CD14-positive monocyte (primary cell): ENCODE measurements at regions not wholly inside any gene's neighbourhood (a gene's known extent, or its start where the extent isn't known, plus 50 kb on each side); places are given as distances from the start of the nearest gene placed in this dataset.

ENCODE experiments used
- DNase-seq, 3 donors: peaks; one replicate each; pipeline ENCODE4 v3.0.0-alpha.2; 2011 to 2022
- H2AFZ ChIP-seq: 2 replicates; pipeline ENCODE4 v1.6.0; 2012; ENCODE audit warnings: mild to moderate bottlenecking, low read depth, low read length, inconsistent platforms; ENCODE audit not compliant: insufficient read depth, poor library complexity, severe bottlenecking
- H3K27ac ChIP-seq, 2 donors: 1 replicate in 1 of 2; 2 replicates in 1 of 2; pipeline ENCODE4 v1.5.1; 2012 to 2013; ENCODE audit warnings: low read length in 2 of 2, control low read depth in 1 of 2, inconsistent platforms in 1 of 2, low read depth in 1 of 2, mild to moderate bottlenecking in 1 of 2
- H3K27me3 ChIP-seq, 2 donors: one replicate each; pipeline versions ENCODE4 v1.6.0 to v1.6.1; 2011 to 2013; ENCODE audit warnings: low read length in 2 of 2; ENCODE audit not compliant: control insufficient read depth in 2 of 2, insufficient read depth in 2 of 2
- H3K36me3 ChIP-seq, 2 donors: replicated peaks in 1 of 2; 1 replicate in 1 of 2; 2 replicates in 1 of 2; pipeline versions ENCODE4 v1.5.1 to v1.6.1; 2012 to 2013; ENCODE audit warnings: low read length in 2 of 2, control low read depth in 1 of 2, inconsistent platforms in 1 of 2, mild to moderate bottlenecking in 1 of 2; ENCODE audit not compliant: insufficient read depth in 2 of 2, control insufficient read depth in 1 of 2
- H3K4me1 ChIP-seq, 2 donors: 1 replicate in 1 of 2; 2 replicates in 1 of 2; pipeline versions ENCODE4 v1.5.1 to v1.6.1; 2012 to 2013; ENCODE audit warnings: low read length in 2 of 2, control low read depth in 1 of 2, inconsistent platforms in 1 of 2, mild to moderate bottlenecking in 1 of 2, moderate library complexity in 1 of 2; ENCODE audit not compliant: insufficient read depth in 2 of 2, control insufficient read depth in 1 of 2
- H3K4me2 ChIP-seq: replicated peaks from 2 replicates; pipeline ENCODE3; 2012; ENCODE audit warnings: low read length, moderate library complexity, mild to moderate bottlenecking; ENCODE audit not compliant: poor library complexity, severe bottlenecking; ENCODE audit errors: extremely low read depth
- H3K4me3 ChIP-seq, 3 experiments: fragments of 200-600 bp in 1 of 3; sonication (generic) in 1 of 3; replicated peaks in 1 of 3; 1 replicate in 2 of 3; 2 replicates in 1 of 3; pipeline ENCODE4 v1.5.1; 2011 to 2013; ENCODE audit warnings: low read length in 3 of 3, mild to moderate bottlenecking in 3 of 3, control low read depth in 2 of 3, low read depth in 2 of 3, inconsistent platforms in 1 of 3, moderate library complexity in 1 of 3
- H3K79me2 ChIP-seq: 2 replicates; pipeline ENCODE4 v1.6.0; 2012; ENCODE audit warnings: mild to moderate bottlenecking, control low read depth, inconsistent platforms, low read length, moderate library complexity; ENCODE audit not compliant: insufficient read depth
- H3K9ac ChIP-seq: 2 replicates; pipeline ENCODE4 v1.6.0; 2017; ENCODE audit warnings: low read length, mild to moderate bottlenecking; ENCODE audit not compliant: insufficient read depth, poor library complexity, severe bottlenecking
- H3K9me3 ChIP-seq, 2 donors: replicated peaks in 1 of 2; 1 replicate in 1 of 2; 2 replicates in 1 of 2; pipeline versions ENCODE4 v1.5.1 to v1.6.1; 2012 to 2013; ENCODE audit warnings: low read length in 2 of 2, control low read depth in 1 of 2; ENCODE audit not compliant: control insufficient read depth in 1 of 2, insufficient read depth in 1 of 2
- H4K20me1 ChIP-seq: 2 replicates; pipeline ENCODE4 v1.6.0; 2012; ENCODE audit warnings: mild to moderate bottlenecking, low read length, control low read depth, moderate library complexity; ENCODE audit not compliant: insufficient read depth
- H3K27ac Mint-ChIP-seq, 7 donors: one replicate each; pipeline ENCODE4 v1.8.0; 2020; ENCODE audit warnings: mild to moderate bottlenecking in 7 of 7, mixed read lengths in 7 of 7, moderate library complexity in 6 of 7, inconsistent platforms in 2 of 7
- H3K27me3 Mint-ChIP-seq, 3 donors: one replicate each; pipeline ENCODE4 v1.8.0; 2021 to 2022; ENCODE audit warnings: low read depth in 3 of 3, mild to moderate bottlenecking in 3 of 3, mixed read lengths in 3 of 3, moderate library complexity in 3 of 3, inconsistent platforms in 1 of 3
- H3K36me3 Mint-ChIP-seq, 2 donors: one replicate each; pipeline ENCODE4 v1.8.0; 2020; ENCODE audit warnings: mixed read lengths in 2 of 2, inconsistent platforms in 1 of 2, mild to moderate bottlenecking in 1 of 2
- H3K4me1 Mint-ChIP-seq: one replicate; pipeline ENCODE4 v1.8.0; 2020; ENCODE audit warnings: mild to moderate bottlenecking, mixed read lengths
- H3K4me3 Mint-ChIP-seq, 2 donors: one replicate each; pipeline ENCODE4 v1.8.0; 2020; ENCODE audit warnings: mild to moderate bottlenecking in 2 of 2, mixed read lengths in 2 of 2, moderate library complexity in 1 of 2
- H3K9me3 Mint-ChIP-seq, 7 donors: one replicate each; pipeline ENCODE4 v1.8.0; 2020 to 2022; ENCODE audit warnings: mixed read lengths in 7 of 7, mild to moderate bottlenecking in 6 of 7, moderate library complexity in 6 of 7, inconsistent platforms in 2 of 7
- WGBS: methylation state at CpG from one replicate; pipeline ENCODE4 v1.1.5; 2013; ENCODE audit warnings: missing lambda C conversion rate; ENCODE audit not compliant: insufficient coverage; 5-methylcytosine and 5-hydroxymethylcytosine counted together
- intact Hi-C, 2 donors: fragments of 100-400 bp; cut with micrococcal nuclease; formaldehyde crosslinking; loops; one replicate each; pipeline versions ENCODE4 v1.15.0 to v1.15.1; 2023
- TF ChIP-seq, protein P1 (sequence below): fragments of 200-600 bp; IDR thresholded peaks from one replicate; pipeline ENCODE4 v1.8.0; 2022; ENCODE audit warnings: antibody characterized with exemption, mild to moderate bottlenecking

- H3K9me3 Mint-ChIP-seq: peaks cover 4 to 11% (median 6%) of the 10 kb centered on the region in 7 donors
- 100% methylated on average over 1 of the region's 3 CpGs for WGBS
- Histone ChIP-seq H3K79me2 (no peaks in the 10 kb centered on the region), H3K9me3 (peaks cover 2 to 3% of the 10 kb centered on the region in 2 donors), H3K4me3 (no peak overlapping the region), H3K27ac (no peak overlapping the region), H3K9ac (no peak overlapping the region), H3K36me3 (no peaks in the 10 kb centered on the region), H4K20me1 (no peaks in the 10 kb centered on the region), H3K4me2 (no peak overlapping the region), H3K4me1 (no peaks in the 10 kb centered on the region), H3K27me3 (no peaks in the 10 kb centered on the region), H2AFZ (no peak overlapping the region)
- no peak overlapping the region for H3K4me3 Mint-ChIP-seq
- no peak for DNase-seq
- intact Hi-C loops: no loop called here
- TF ChIP-seq, protein P1, sequence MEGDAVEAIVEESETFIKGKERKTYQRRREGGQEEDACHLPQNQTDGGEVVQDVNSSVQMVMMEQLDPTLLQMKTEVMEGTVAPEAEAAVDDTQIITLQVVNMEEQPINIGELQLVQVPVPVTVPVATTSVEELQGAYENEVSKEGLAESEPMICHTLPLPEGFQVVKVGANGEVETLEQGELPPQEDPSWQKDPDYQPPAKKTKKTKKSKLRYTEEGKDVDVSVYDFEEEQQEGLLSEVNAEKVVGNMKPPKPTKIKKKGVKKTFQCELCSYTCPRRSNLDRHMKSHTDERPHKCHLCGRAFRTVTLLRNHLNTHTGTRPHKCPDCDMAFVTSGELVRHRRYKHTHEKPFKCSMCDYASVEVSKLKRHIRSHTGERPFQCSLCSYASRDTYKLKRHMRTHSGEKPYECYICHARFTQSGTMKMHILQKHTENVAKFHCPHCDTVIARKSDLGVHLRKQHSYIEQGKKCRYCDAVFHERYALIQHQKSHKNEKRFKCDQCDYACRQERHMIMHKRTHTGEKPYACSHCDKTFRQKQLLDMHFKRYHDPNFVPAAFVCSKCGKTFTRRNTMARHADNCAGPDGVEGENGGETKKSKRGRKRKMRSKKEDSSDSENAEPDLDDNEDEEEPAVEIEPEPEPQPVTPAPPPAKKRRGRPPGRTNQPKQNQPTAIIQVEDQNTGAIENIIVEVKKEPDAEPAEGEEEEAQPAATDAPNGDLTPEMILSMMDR: no peak
- no peak overlapping the region for H3K27ac Mint-ChIP-seq
- H3K36me3 Mint-ChIP-seq: no peaks in the 10 kb centered on the region
- peaks cover 0 to 3% (median 0%) of the 10 kb centered on the region in 3 donors for H3K27me3 Mint-ChIP-seq
- H3K4me1 Mint-ChIP-seq: no peaks in the 10 kb centered on the region
These were observed 733.8 kb downstream of the BRINP1 start for GRCh38 chr9:118635416-118635815.

GRCh38 chr9:118637681-118638080 is 731.6 kb downstream of the BRINP1 start:
- H3K4me3 ChIP-seq: no peak overlapping the region
- no peak overlapping the region for H3K27ac ChIP-seq
- no peaks in the 10 kb centered on the region for H3K4me1 ChIP-seq
- H2AFZ ChIP-seq: no peak overlapping the region
- H4K20me1 ChIP-seq: no peaks in the 10 kb centered on the region
- Mint-ChIP-seq H3K27me3 (peaks cover 0 to 3% (median 0%) of the 10 kb centered on the region in 3 donors), H3K36me3 (no peaks in the 10 kb centered on the region), H3K4me1 (no peaks in the 10 kb centered on the region), H3K4me3 (no peak overlapping the region), H3K9me3 (peaks cover 4 to 15% (median 9%) of the 10 kb centered on the region in 7 donors), H3K27ac (no peak overlapping the region)
- no peak for DNase-seq
- H3K27me3 ChIP-seq: no peaks in the 10 kb centered on the region
- no peak overlapping the region for H3K9ac ChIP-seq
- peaks cover 0 to 3% of the 10 kb centered on the region in 2 donors for H3K9me3 ChIP-seq
- no peaks in the 10 kb centered on the region for H3K36me3 ChIP-seq
- intact Hi-C loops: no loop called here
- 100% methylated on average over 1 of the region's 2 CpGs for WGBS
- H3K4me2 ChIP-seq: no peak overlapping the region
- H3K79me2 ChIP-seq: no peaks in the 10 kb centered on the region
- TF ChIP-seq, protein P1: no peak
